Bronchial epithelial cell (primary cell): ENCODE measurements at regions not wholly inside any gene's neighbourhood (a gene's known extent, or its start where the extent isn't known, plus 50 kb on each side); places are given as distances from the start of the nearest gene placed in this dataset.

Experiments used
- DNase-seq: peaks from one replicate; pipeline ENCODE4 v3.0.0-alpha.2; 2010; ENCODE audit warnings: low read depth
- FAIRE-seq: peaks from 2 replicates; lab custom pipeline; 2011; peaks lifted over from hg19 to GRCh38; lab: Jason Lieb, UNC
- H3K27me3 ChIP-seq: 2 replicates; pipeline ENCODE4 v1.5.1; 2011; ENCODE audit warnings: low read length; ENCODE audit not compliant: control insufficient read depth, insufficient read depth
- H3K36me3 ChIP-seq: 2 replicates; pipeline ENCODE4 v1.5.1; 2011; ENCODE audit warnings: low read length; ENCODE audit not compliant: control insufficient read depth, insufficient read depth
- H3K4me3 ChIP-seq: 2 replicates; pipeline ENCODE4 v1.5.1; 2011; ENCODE audit warnings: mild to moderate bottlenecking, low read depth, low read length, control low read depth
- TF ChIP-seq, protein P1 (sequence below): IDR thresholded peaks from 2 replicates; pipeline ENCODE4 v1.5.1; 2011; ENCODE audit warnings: mild to moderate bottlenecking, moderate library complexity, low read length, control low read depth, inconsistent platforms; ENCODE audit not compliant: insufficient read depth, severe bottlenecking

DNA sequence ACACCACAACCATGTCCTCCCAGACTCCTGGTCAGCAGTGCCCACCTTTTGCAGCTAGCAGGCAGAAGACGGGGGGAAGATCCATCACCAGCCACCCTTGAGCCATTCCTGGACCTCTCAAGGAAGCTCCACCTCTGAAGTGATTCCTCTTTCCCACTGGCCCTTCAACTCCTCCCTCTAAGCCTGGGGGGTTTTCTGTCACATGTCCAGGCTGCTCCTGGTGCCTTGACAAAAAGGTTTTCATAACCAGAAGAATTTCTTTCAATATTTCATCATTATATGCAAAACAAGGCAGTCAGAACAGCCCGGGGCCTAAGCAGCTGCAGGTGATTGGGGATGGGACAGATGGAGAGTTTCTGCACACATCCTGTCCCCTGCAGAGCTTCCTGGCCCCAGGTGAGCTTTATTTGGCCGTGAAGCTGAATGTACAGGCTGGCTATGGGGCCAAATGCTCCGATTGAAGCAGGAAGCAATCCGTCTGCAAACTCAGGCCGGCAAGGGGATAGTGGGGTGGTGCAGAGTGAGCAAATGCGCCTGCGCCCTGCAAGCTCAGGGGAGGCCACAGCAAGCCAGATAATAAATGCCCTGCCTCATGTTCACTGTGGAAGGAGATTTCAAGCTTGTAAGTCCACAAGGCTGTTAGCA lies 173.5 kb downstream of the C5orf15 start:
- FAIRE-seq (no peak), DNase-seq (no peak)
- Histone ChIP-seq H3K36me3 (no peaks in the 10 kb centered on the region), H3K27me3 (peaks cover 8% of the 10 kb centered on the region), H3K4me3 (no peak overlapping the region)
- TF ChIP-seq, protein P1, sequence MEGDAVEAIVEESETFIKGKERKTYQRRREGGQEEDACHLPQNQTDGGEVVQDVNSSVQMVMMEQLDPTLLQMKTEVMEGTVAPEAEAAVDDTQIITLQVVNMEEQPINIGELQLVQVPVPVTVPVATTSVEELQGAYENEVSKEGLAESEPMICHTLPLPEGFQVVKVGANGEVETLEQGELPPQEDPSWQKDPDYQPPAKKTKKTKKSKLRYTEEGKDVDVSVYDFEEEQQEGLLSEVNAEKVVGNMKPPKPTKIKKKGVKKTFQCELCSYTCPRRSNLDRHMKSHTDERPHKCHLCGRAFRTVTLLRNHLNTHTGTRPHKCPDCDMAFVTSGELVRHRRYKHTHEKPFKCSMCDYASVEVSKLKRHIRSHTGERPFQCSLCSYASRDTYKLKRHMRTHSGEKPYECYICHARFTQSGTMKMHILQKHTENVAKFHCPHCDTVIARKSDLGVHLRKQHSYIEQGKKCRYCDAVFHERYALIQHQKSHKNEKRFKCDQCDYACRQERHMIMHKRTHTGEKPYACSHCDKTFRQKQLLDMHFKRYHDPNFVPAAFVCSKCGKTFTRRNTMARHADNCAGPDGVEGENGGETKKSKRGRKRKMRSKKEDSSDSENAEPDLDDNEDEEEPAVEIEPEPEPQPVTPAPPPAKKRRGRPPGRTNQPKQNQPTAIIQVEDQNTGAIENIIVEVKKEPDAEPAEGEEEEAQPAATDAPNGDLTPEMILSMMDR, result no peak

DNA sequence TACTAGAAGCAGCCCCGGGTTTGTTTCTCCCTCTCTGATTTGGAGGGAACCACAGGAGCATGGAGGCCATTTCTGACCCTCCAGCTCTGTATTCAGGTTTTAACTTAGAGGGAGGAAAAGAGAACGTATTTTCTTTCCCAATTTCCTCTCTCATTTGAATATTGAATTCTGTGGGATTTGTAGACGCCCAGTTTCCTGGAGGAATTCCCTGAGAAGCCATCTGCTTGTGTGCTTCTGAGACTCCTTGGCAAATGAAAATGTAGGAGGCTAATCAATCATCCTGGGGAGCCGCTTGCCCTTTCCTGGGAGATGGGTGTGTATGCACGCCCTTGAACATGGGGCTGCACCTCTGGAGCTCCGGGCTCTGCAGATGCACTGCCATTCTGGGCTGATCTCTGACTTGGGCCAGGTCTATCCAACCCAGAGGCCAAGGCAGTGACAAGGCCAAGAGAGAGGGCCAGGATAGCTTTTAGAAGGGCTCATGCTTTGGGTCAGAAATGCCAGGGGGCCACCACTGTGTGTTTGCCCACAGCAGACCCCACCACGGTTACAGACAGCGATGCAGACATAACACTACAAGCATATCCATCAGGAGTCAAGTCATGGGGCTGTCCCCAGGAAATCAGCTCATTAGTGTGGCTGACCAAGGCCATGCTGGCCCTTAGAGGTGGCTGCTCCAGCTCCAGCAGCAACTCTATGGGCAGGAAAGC lies 174.5 kb downstream of the C5orf15 start:
- DNase-seq (no peak), FAIRE-seq (no peak)
- H3K27me3 ChIP-seq, result peaks cover 8% of the 10 kb centered on the region
- H3K36me3 ChIP-seq, result no peaks in the 10 kb centered on the region
- H3K4me3 ChIP-seq, result no peak overlapping the region
- TF ChIP-seq, protein P1, result no peak

DNA sequence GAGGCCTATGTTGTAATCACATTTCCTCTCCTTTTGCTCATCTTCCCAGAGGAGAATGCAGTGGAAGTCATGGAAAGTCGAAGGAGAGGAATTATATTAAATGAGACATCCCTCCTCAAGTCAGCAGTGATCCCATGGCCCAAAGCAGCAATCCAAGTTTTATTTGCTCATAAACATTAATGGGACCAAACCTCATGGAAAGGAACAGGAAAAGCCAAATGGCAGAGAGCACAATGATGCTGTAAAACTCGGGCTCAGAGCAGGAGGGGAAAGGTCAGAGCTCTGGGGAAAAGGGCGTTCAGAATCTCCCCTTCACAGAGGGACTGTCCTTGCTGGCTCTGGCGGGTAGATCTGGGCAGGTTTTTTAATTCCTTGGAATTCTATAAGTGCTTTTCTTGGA lies 175.8 kb downstream of the C5orf15 start:
- H3K4me3 ChIP-seq, result no peak overlapping the region
- FAIRE-seq (no peak), DNase-seq (no peak)
- H3K36me3 ChIP-seq, result no peaks in the 10 kb centered on the region
- TF ChIP-seq, protein P1, result no peak
- peaks cover 8% of the 10 kb centered on the region for H3K27me3 ChIP-seq

DNA sequence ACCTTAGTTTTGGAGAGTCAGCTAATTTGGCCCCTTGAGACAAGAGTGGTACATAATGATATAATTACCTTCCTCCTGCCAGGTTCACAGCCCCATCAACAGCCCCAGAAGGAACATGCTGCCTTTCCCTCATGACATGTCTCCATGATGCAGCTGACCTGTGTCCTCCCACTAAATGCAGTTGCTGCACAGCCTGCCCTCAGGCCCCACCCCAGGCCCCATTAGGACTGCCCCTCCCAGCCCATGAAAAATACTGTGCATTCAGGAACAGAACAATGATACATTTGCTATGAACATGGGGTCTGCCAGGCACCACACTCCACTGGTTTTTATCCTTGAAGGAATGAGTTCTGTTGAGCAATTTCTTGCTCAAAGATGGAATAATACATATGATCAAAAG lies 176.4 kb downstream of the C5orf15 start:
- no peak overlapping the region for H3K4me3 ChIP-seq
- no peak for DNase-seq
- H3K27me3 ChIP-seq, result peaks cover 8% of the 10 kb centered on the region
- no peak for FAIRE-seq
- H3K36me3 ChIP-seq, result no peaks in the 10 kb centered on the region
- TF ChIP-seq, protein P1, result no peak

DNA sequence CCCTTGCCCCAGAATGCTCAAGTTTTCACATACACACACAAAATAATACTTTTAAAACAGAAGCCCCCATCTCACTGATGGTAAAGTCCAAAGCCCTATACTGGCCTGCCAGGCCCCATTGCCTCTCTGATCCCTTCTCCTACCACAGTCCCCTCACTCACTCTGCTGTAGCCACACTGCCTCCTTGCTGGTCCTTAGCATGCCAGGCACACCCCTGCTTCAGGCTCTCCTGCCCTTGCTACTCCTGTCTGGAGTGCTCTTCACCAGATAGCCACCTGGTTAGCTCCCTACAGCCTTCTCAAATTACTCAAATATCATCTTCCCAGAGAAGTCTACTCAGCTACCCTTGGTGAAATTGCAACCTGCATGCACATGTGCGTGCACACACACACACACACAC lies 177.5 kb downstream of the C5orf15 start:
- no peak overlapping the region for H3K4me3 ChIP-seq
- peaks cover 8% of the 10 kb centered on the region for H3K27me3 ChIP-seq
- H3K36me3 ChIP-seq, result no peaks in the 10 kb centered on the region
- FAIRE-seq (no peak), DNase-seq (no peak)
- TF ChIP-seq, protein P1, result no peak
